Hepatocyte (in vitro differentiated cells): ENCODE measurements at regions not wholly inside any gene's neighbourhood (a gene's known extent, or its start where the extent isn't known, plus 50 kb on each side); places are given as distances from the start of the nearest gene placed in this dataset.

Source experiments
- CTCF ChIP-seq: fragments of 200-600 bp; sonication (generic); IDR thresholded peaks from 2 replicates; pipeline ENCODE4 v1.5.1; 2016; ENCODE audit warnings: antibody characterized with exemption, mild to moderate bottlenecking; ENCODE audit not compliant: poor library complexity
- EZH2 ChIP-seq: fragments of 200-600 bp; sonication (generic); IDR thresholded peaks from 2 replicates; pipeline ENCODE4 v1.6.1; 2016; ENCODE audit warnings: antibody characterized with exemption, mild to moderate bottlenecking, borderline replicate concordance
- EZH2phosphoT487 ChIP-seq: fragments of 200-600 bp; sonication (generic); IDR thresholded peaks from one replicate; pipeline ENCODE4 v1.6.1; 2018; ENCODE audit warnings: antibody characterized with exemption, mild to moderate bottlenecking, low read depth, moderate library complexity; ENCODE audit not compliant: unreplicated experiment, severe bottlenecking

DNA sequence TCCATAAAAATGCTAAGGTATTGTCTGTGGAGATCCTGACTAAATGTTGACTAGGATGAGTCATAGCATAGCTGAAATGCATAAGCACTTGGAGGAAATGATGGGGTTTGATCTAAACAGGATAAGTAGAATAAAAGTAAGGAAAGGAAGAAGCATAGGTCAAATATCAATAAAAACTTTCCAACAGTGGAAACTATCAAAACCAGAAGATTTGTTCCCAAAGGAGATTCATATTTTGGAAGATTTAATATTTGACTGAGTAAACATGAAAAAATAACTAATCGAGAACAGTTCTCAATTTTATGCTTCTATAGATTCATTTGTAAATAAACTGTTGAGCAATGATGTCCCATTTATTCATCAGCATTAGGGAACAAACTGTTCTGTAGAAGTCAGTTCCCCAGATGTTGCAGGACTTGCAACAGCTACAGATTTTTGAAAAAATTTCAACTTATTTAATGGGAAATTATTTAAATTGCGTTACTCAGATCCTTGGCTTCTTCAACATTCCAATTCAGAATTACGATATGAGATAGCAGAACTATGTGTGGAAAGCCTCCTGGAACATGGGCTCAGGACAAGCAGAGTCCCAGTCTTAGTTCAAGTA, 133.7 kb upstream of the TBX18 start:
- TF ChIP-seq CTCF (no peak), EZH2phosphoT487 (no peak), EZH2 (no peak)
